ENCODE measurements at regions not wholly inside any gene's neighbourhood (a gene's known extent, or its start where the extent isn't known, plus 50 kb on each side); places are given as distances from the start of the nearest gene placed in this dataset.

- DNase-seq: no peak
These were observed 302.0 kb downstream of the SOX4 start for GRCh38 chr6:21895555-21895954.

DNA sequence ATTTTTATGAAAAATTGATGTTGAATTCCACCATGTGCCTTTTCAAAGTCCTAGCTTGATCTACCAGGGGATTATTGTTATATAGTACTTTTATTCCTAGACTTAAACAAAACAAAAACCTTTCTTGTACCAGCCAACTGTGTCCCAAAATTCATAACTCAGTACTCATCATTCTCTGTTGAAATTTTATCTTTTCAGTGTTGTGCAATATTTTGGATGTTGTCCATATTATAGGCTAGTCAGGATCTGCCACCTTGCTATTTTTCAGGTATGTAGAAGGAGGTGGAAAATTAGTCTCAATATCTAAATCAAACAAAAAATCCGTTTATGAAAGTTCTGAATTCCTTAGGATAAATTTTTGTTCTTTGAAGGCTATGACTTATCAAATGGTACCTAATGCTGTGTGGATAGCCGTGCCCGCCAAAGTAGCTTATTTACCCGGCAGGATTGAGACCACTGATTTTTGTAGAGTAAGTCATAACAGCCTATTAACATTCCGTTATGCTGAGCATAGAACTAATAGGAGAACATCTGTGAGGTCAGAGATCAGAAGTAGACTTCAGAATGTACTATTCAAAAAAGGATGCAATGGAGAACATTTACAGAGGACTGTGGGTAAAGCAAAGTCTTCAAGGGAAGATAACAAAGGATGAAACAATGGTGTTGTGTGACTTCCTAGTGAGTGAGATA is 304.7 kb downstream of the SOX4 start:
- no peak for DNase-seq

DNA sequence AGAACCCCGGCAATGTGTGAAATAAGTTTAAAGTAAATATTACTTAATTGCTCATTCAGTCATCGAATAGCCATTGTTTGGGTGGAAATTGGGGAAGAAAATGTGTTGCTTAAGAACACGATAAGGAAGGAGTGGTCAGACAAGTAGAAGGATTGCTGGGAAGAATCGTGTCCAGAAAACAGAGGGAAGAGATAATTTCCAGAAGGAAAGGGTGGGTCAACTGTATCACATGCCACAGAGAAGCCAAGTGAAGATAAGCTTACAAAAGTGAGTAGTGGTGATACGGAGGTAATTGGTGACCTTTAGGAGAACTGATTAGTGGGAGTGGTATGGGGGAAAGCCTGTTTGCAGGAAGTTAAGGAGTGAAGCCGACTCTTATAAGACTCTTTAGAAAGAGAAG is 306.2 kb downstream of the SOX4 start:
- DNase-seq: no peak

DNA sequence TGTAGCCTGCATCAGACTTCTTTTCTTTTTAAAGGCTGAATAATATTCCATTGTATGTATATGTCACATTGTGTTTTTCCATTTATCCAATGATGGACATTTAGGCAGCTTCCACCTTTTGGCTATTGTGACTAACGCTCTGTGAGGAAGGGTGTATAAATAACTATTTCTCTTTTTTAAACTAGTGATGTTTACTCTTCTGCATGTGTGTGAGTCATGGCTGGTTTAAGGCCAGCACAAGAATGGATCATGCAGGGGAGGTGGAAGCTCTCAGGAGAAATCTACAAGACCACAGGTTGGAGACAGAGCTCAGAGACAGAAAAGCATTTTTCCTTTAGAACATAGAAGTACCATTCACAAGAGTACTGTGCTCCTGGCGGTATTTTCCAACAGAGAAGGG is 307.2 kb downstream of the SOX4 start:
- no peak for DNase-seq

DNA sequence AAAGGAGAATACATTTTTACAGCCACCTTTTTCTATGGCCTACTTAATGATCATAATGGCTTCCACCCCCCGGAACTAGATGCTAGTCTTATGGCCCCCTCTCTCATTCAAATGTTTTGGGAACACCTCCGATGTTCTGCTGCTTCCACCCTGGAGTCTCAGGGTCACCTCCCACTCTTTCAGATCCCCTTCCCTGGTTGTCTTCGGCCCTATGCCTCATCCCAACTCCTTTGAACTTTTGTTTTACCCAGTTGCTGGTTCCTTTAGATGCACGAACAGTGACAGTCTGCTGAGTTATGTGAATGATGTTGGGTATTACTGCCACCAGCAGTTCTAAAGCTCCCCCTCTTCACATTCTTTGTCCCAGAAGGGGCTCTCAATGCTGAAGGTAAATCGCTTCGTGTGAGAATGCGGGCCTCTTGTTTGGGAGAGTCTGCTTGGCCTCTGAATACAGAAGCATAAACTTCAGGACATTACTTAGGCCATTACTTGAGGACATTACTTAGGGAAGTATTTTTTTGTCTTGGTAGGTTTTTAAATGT is 309.1 kb downstream of the SOX4 start:
- DNase-seq: no peak

- DNase-seq: no peak
These were observed 312.0 kb downstream of the SOX4 start for GRCh38 chr6:21905531-21905930.

DNA sequence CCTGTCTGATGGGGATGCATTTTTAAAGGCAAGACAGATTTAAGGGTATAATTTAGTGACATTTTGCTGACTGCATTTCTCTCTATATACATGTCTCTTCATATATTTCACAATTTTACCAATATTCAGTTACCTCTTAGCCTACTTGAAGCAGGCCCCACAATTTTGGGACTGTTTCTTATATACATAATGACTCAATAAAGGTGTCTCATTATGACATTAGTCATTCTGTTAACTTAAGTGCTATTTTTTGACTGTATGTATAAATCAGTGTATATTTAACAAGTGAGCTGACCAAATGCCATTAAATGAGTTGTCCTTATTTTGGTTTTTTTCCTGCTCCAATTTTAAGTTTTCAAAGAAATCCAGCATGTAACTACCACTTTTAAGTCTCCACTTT is 313.3 kb downstream of the SOX4 start:
- no peak for DNase-seq

DNA sequence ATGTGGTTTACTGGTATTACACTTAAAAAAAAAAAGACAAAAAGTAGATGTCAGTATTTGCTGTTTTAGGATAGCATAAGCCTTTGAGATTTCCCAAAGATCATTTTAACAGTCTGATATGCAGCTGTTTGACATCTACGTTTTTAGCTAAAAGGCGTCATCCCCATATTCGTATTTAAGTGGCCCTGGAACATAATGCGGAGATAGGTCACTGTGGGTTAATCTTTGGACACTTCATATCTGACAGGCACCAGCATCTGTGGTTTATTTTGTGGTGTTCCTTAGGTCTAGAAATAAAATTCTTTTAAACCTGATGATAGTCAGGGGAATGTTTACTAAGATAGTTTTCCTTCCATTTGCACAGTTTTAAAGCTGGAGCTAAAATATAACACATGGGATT is 313.7 kb downstream of the SOX4 start:
- DNase-seq: no peak

GRCh38 chr6:21908161-21908848 is 314.8 kb downstream of the SOX4 start:
- no peak for DNase-seq

DNA sequence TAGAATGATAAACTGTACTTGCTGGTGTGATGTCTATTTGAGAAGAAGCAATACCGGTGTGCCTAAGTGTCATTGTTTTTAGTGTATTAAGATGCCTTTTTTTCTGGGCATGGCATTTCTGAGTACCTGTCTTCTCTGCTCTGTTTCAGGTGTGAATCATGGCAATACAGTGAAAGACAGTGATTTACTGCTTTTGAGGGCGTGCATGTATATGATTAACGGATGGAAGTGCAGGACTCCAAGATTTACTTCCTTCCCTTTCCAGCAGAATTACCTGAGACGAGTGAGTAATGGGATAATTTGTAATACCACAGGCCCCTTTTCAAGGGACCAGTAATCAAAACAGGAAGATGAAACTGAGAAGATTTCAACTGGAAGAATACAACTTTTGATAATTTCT is 315.8 kb downstream of the SOX4 start:
- no peak for DNase-seq

GRCh38 chr6:21911208-21911607 is 317.7 kb downstream of the SOX4 start:
- DNase-seq: no peak

DNA sequence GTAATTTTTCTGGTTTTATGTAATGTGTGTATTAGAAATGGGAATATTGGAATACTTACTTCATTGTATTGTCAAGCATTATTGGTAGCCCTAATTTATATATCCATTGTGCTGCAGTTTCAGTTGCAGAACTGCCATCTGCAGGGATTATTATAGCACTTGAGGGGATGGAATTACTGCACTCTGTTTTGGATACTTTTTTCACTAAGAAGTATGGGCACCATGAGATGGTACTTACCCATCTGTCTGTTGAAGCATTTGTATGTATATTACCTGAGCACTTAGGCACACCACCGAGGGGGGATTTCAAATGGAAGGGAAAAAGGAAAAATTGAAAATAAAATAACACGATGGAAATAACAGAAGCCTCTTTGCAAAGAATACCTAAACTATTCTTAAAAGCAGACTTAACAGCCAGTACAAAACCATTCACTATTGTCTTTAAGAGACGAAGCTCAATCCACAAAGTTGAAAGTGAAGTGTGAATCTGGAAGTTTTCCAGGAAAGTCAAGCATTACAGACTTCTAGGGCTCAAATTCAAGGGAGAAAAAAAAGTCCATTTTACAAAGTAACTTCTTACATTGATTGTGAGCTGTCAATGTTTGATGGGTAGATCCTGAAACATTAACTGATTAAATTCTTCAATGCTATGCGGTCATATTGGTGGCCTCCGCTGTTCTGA is 318.7 kb downstream of the SOX4 start:
- no peak for DNase-seq

- peak; percentile 9 for DNase-seq
These were observed 320.8 kb downstream of the SOX4 start for GRCh38 chr6:21914121-21914973.

DNA sequence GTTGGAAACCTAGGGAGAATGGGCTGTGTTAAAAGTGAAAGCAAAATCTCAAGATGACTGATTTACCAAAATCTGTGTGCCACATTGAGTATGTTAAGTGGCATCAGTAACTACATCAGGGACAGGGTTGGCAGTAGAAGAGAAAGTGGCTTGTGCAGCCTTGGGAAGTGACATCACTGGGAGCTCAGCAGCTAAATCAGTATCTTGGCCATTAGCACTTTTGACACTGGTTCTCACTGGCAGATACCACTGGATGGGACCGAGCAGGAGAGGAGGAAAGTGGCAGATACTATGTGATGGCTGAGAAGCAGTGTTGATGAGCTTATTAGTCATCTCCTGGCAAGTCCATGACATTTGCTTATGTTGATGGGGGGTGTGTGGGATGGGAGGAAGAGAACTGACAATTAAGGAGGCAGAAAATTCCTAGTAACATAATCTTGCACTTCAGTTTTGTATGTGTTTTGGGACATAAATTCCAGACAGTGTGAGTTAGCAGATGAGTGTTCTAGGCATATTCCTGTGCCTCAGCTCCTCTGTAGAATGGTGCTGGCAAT is 322.2 kb downstream of the SOX4 start:
- no peak for DNase-seq

- DNase-seq: peak; percentile 26
These were observed 324.5 kb downstream of the SOX4 start for GRCh38 chr6:21918041-21918440.

GRCh38 chr6:21918666-21919065 is 325.1 kb downstream of the SOX4 start:
- DNase-seq: no peak

- DNase-seq: no peak
These were observed 328.5 kb downstream of the SOX4 start for GRCh38 chr6:21922086-21922485.

GRCh38 chr6:21924002-21924401 is 330.5 kb downstream of the SOX4 start:
- DNase-seq: no peak

- DNase-seq: no peak
These were observed 335.3 kb downstream of the SOX4 start for GRCh38 chr6:21928827-21929226.

GRCh38 chr6:21931641-21932335 is 338.2 kb downstream of the SOX4 start:
- no peak for DNase-seq

DNA sequence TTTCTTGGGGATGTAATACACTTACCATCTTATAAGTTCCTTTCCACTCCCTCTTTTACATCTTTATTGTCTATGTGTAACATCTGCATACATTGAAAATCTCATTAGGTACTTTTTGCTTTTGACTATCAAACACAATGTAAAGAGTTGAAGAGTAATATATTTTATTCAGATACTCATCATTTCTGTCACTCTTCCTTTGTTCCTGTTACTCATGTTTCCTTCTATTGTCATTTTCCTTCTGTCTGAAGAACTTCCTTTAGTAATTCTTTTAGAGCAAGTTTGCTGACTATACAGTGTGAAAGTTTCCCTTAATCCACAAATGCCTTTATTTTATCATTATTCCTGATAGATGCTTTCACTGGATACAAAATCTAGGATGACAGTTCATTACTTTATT is 339.8 kb downstream of the SOX4 start:
- DNase-seq: no peak

DNA sequence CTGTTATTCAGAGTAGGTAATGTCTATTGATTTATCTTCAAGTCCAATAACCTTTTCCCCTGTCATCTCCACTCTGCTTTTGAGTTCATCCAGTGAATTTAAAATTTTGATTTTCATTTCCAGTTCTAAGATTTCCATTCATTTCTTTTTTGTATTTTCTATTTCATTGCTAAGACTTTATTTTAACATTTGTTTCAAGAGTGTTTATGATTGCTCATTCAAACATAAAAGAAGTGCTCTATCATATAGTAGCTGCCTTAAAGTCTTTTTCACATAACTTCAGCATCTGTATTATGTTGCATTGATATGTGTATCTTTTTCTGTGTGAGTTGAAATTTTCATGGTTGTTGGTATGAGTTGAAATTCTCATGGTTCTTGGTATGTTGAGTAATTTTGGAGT is 341.6 kb downstream of the SOX4 start:
- DNase-seq: no peak

Measured in NCI-H2171 (cell line).